DND-41 (cell line): ENCODE measurements at regions not wholly inside any gene's neighbourhood (a gene's known extent, or its start where the extent isn't known, plus 50 kb on each side); places are given as distances from the start of the nearest gene placed in this dataset.

ENCODE experiments used
- ATAC-seq: fragments of 200-7000 bp; cut with Tn5 transposase; 3 replicates; pipeline ENCODE4 v1.9.1; 2021; ENCODE audit warnings: low read depth; ENCODE audit not compliant: insufficient read depth
- DNase-seq: peaks from one replicate; pipeline ENCODE4 v3.0.0-alpha.2; 2020
- H2AFZ ChIP-seq: 2 replicates; pipeline ENCODE4 v1.6.0; 2012; ENCODE audit warnings: low read depth, low read length
- H3K27ac ChIP-seq: 2 replicates; pipeline ENCODE4 v1.5.1; 2012; ENCODE audit warnings: low read length, inconsistent platforms
- H3K27me3 ChIP-seq: fragments of 200-600 bp; sonication (generic); 2 replicates; pipeline ENCODE4 v1.6.0; 2012; ENCODE audit warnings: low read length, mild to moderate bottlenecking, inconsistent platforms; ENCODE audit not compliant: insufficient read depth, poor library complexity
- H3K36me3 ChIP-seq: 2 replicates; pipeline ENCODE4 v1.5.1; 2012; ENCODE audit warnings: low read length, inconsistent platforms; ENCODE audit not compliant: insufficient read depth
- H3K4me1 ChIP-seq: 2 replicates; pipeline ENCODE4 v1.5.1; 2012; ENCODE audit warnings: mild to moderate bottlenecking, low read length; ENCODE audit not compliant: insufficient read depth
- H3K4me2 ChIP-seq: 2 replicates; pipeline ENCODE4 v1.6.0; 2012; ENCODE audit warnings: mild to moderate bottlenecking, moderate library complexity, low read length, inconsistent platforms; ENCODE audit not compliant: insufficient read depth
- H3K4me3 ChIP-seq, 2 experiments: fragments of 200-600 bp in 1 of 2; shearing (Covaris generic) in 1 of 2; 2 replicates each; pipeline ENCODE4 v1.5.1; 2012 to 2016; ENCODE audit warnings: inconsistent platforms in 2 of 2, low read length in 2 of 2, mild to moderate bottlenecking in 2 of 2, low read depth in 1 of 2, moderate library complexity in 1 of 2
- H3K79me2 ChIP-seq: 2 replicates; pipeline ENCODE4 v1.6.0; 2012; ENCODE audit warnings: low read length, inconsistent platforms; ENCODE audit not compliant: insufficient read depth
- H3K9ac ChIP-seq: 2 replicates; pipeline ENCODE4 v1.6.0; 2012; ENCODE audit warnings: low read depth, mild to moderate bottlenecking, inconsistent platforms, low read length, moderate library complexity
- H3K9me3 ChIP-seq: 2 replicates; pipeline ENCODE4 v1.5.1; 2012; ENCODE audit warnings: low read length, moderate library complexity, mild to moderate bottlenecking, inconsistent platforms; ENCODE audit not compliant: insufficient read depth, severe bottlenecking
- H4K20me1 ChIP-seq: 2 replicates; pipeline ENCODE4 v1.6.0; 2012; ENCODE audit warnings: low read length; ENCODE audit not compliant: insufficient read depth
- CTCF ChIP-seq: IDR thresholded peaks from 2 replicates; pipeline ENCODE4 v1.5.1; 2012; ENCODE audit warnings: borderline replicate concordance, low read length, moderate library complexity, mild to moderate bottlenecking; ENCODE audit not compliant: poor library complexity, severe bottlenecking; ENCODE audit errors: extremely low read depth
- EZH2 ChIP-seq: IDR thresholded peaks from 3 replicates; pipeline ENCODE4 v1.6.1; 2012; ENCODE audit warnings: borderline replicate concordance, low read depth, mild to moderate bottlenecking, moderate library complexity, low read length, inconsistent platforms; ENCODE audit not compliant: severe bottlenecking

GRCh38 chr9:88075506-88075905 lies 62.8 kb downstream of the SPATA31C2 start:
- TF ChIP-seq EZH2 (no peak), CTCF (no peak)
- no peaks in the 10 kb centered on the region for H3K36me3 ChIP-seq
- H4K20me1 ChIP-seq = no peaks in the 10 kb centered on the region
- H3K4me3 ChIP-seq = no peak overlapping the region
- peaks cover 6% of the 10 kb centered on the region for H3K27me3 ChIP-seq
- H3K4me1 ChIP-seq = no peaks in the 10 kb centered on the region
- no peak overlapping the region for H3K27ac ChIP-seq
- H3K9ac ChIP-seq = no peak overlapping the region
- no peak for DNase-seq
- no peak for ATAC-seq
- H3K9me3 ChIP-seq = no peaks in the 10 kb centered on the region
- H2AFZ ChIP-seq = no peak overlapping the region
- no peaks in the 10 kb centered on the region for H3K79me2 ChIP-seq
- no peak overlapping the region for H3K4me2 ChIP-seq

GRCh38 chr9:88074931-88075330 lies 63.3 kb downstream of the SPATA31C2 start:
- no peaks in the 10 kb centered on the region for H4K20me1 ChIP-seq
- DNase-seq (no peak), ATAC-seq (no peak)
- no peaks in the 10 kb centered on the region for H3K4me1 ChIP-seq
- no peak overlapping the region for H3K27ac ChIP-seq
- H3K27me3 ChIP-seq = peaks cover 6% of the 10 kb centered on the region
- H3K9me3 ChIP-seq = no peaks in the 10 kb centered on the region
- H3K79me2 ChIP-seq = no peaks in the 10 kb centered on the region
- H3K9ac ChIP-seq = no peak overlapping the region
- no peak overlapping the region for H3K4me3 ChIP-seq
- H3K4me2 ChIP-seq = no peak overlapping the region
- H3K36me3 ChIP-seq = no peaks in the 10 kb centered on the region
- no peak overlapping the region for H2AFZ ChIP-seq
- no peak for TF ChIP-seq EZH2
- TF ChIP-seq CTCF = no peak

- DNase-seq = no peak
Measured at GRCh38 chr9:88072831-88073375, 65.4 kb downstream of the SPATA31C2 start.

More at GRCh38 chr9:88072831-88073375, 65.4 kb downstream of the SPATA31C2 start:
- Histone ChIP-seq H3K4me1 (no peaks in the 10 kb centered on the region), H3K79me2 (no peaks in the 10 kb centered on the region), H4K20me1 (no peaks in the 10 kb centered on the region), H3K4me2 (no peak overlapping the region), H3K27me3 (peaks cover 6% of the 10 kb centered on the region), H3K9ac (no peak overlapping the region), H3K36me3 (no peaks in the 10 kb centered on the region), H3K4me3 (no peak overlapping the region), H3K9me3 (no peaks in the 10 kb centered on the region), H3K27ac (no peak overlapping the region), H2AFZ (no peak overlapping the region)
- no peak for TF ChIP-seq CTCF
- no peak for TF ChIP-seq EZH2
- ATAC-seq = no peak
